ENCODE measurements at regions not wholly inside any gene's neighbourhood (a gene's known extent, or its start where the extent isn't known, plus 50 kb on each side); places are given as distances from the start of the nearest gene placed in this dataset.
A peak's percentile ranks its signal among the peaks of the same experiment; 100 is the strongest.
"Not testable (repeated sequence)": the region's sequence is repeated elsewhere in the genome, so short reads cannot be mapped to it uniquely, and the experiment has no call there.

GRCh38 chr6:44038543-44039065 lies 88.6 kb downstream of the MRPL14 start:
- no peak for DNase-seq (ENCODE audit: low read depth)
- no peak overlapping the region for H3K4me3 ChIP-seq (ENCODE audit: low read depth, low read length)
- TF ChIP-seq, protein P1, sequence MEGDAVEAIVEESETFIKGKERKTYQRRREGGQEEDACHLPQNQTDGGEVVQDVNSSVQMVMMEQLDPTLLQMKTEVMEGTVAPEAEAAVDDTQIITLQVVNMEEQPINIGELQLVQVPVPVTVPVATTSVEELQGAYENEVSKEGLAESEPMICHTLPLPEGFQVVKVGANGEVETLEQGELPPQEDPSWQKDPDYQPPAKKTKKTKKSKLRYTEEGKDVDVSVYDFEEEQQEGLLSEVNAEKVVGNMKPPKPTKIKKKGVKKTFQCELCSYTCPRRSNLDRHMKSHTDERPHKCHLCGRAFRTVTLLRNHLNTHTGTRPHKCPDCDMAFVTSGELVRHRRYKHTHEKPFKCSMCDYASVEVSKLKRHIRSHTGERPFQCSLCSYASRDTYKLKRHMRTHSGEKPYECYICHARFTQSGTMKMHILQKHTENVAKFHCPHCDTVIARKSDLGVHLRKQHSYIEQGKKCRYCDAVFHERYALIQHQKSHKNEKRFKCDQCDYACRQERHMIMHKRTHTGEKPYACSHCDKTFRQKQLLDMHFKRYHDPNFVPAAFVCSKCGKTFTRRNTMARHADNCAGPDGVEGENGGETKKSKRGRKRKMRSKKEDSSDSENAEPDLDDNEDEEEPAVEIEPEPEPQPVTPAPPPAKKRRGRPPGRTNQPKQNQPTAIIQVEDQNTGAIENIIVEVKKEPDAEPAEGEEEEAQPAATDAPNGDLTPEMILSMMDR (IDR thresholded peaks at IDR 0.05; ENCODE audit: low read depth, low read length), result no peak
- TF ChIP-seq MAX (IDR thresholded peaks at IDR 0.05; ENCODE audit: low read depth, low read length), result no peak

DNA sequence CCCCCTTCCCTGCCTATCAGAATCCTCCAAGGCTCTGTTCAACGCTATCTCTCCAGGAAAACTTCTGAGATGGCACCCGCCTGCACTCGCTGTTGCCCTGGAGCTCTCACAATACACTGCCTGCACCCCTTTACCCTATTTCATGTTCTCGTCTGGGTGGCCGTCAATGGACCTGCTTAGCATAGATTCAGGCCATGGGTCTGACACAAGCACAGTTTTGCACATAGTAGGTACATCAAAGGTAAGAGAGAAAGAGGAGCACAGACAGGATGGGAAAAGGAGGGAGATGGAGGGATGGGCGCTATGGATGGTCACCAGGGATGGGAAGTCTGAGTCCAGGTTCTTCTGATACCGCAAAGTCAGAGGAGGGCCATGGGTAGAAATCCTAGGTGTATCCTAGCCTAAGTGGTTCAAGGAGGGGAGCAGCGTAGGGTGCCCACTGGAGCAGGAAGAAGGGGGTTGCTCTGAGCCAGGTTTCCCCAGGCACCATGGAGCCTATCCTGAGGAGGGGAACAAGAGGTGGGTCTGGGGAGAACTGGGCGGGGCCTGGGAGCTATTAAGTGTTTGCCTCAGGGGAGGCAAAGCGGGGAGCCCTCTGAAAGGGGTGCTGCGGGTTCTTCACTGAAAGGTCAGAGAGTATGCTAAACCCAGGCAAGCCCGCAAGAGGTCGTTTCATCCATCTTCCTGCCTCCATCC lies 89.3 kb downstream of the MRPL14 start:
- no peak for DNase-seq (ENCODE audit: low read depth)
- H3K4me3 ChIP-seq (ENCODE audit: low read depth, low read length), result no peak overlapping the region
- TF ChIP-seq, protein P1 (IDR thresholded peaks at IDR 0.05; ENCODE audit: low read depth, low read length), result no peak
- TF ChIP-seq MAX (IDR thresholded peaks at IDR 0.05; ENCODE audit: low read depth, low read length) (no peak), POLR2A (IDR thresholded peaks at IDR 0.05; ENCODE audit: extremely low read depth, insufficient read length) (no peak), MYC (IDR thresholded peaks at IDR 0.05; ENCODE audit: low read depth, low read length) (no peak)

GRCh38 chr6:44037276-44037675 lies 90.0 kb downstream of the MRPL14 start:
- H3K4me3 ChIP-seq (ENCODE audit: low read depth, low read length); DNase-seq (ENCODE audit: low read depth): not testable (repeated sequence)

DNA sequence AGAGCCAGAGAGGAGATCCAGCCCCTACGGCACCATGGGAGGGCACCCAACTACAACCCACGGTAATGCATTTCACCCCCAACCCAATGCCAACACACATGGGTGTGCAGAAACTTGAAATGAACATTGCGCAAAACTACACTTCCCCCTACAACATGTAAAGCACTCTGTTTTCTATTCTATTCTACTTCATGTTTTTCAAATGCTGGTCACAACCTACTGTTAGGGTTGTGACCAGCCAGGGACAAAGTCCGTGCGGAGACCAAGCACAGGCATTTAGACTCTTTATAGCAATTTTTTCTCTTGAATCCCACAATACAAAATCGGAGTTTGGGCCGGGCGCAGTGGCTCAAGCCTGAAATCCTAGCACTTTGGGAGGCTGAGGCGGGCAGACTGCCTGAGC lies 90.6 kb downstream of the MRPL14 start:
- TF ChIP-seq MAX (IDR thresholded peaks at IDR 0.05; ENCODE audit: low read depth, low read length) (peak; percentile 69), MYC (IDR thresholded peaks at IDR 0.05; ENCODE audit: low read depth, low read length) (peak; percentile 52; the same call in 1 of the 2 replicates)
- TF ChIP-seq, protein P1 (IDR thresholded peaks at IDR 0.05; ENCODE audit: low read depth, low read length), result no peak
- H3K4me3 ChIP-seq (ENCODE audit: low read depth, low read length), result no peak overlapping the region
- peak; percentile 84 for DNase-seq (ENCODE audit: low read depth)

DNA sequence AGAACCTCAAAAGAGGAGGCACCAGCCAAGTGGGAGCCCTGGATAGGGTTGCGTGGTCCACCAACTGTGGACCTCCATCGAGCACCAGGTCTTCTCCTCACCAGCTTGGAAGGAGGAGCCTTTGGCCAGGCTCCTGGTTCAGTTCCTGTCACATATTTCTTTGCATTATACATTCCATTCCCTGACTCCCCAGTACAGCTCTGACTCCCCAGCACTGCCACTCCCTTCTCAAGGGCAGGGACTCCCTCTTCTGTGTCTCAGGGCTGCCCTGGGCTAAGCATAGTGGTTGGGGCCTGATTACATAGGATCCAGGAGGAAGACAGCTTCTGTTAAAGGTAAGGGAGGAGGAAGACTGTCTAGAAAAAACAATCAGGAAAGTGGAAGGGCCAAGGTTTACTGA lies 91.1 kb downstream of the MRPL14 start:
- TF ChIP-seq, protein P1 (IDR thresholded peaks at IDR 0.05; ENCODE audit: low read depth, low read length), result no peak
- TF ChIP-seq POLR2A (IDR thresholded peaks at IDR 0.05; ENCODE audit: extremely low read depth, insufficient read length), result no peak
- no peak for DNase-seq (ENCODE audit: low read depth)
- no peak overlapping the region for H3K4me3 ChIP-seq (ENCODE audit: low read depth, low read length)

- DNase-seq (ENCODE audit: low read depth), result peak; percentile 69
- H3K4me3 ChIP-seq (ENCODE audit: low read depth, low read length), result no peak overlapping the region
- TF ChIP-seq POLR2A (IDR thresholded peaks at IDR 0.05; ENCODE audit: extremely low read depth, insufficient read length) (no peak), MAX (IDR thresholded peaks at IDR 0.05; ENCODE audit: low read depth, low read length) (no peak), MYC (IDR thresholded peaks at IDR 0.05; ENCODE audit: low read depth, low read length) (no peak)
- TF ChIP-seq, protein P1 (IDR thresholded peaks at IDR 0.05; ENCODE audit: low read depth, low read length), result no peak
These were observed 91.6 kb downstream of the MRPL14 start for GRCh38 chr6:44035621-44036020.

Data from NB4 (cell line).